IMR-90 (cell line): ENCODE measurements at regions not wholly inside any gene's neighbourhood (a gene's known extent, or its start where the extent isn't known, plus 50 kb on each side); places are given as distances from the start of the nearest gene placed in this dataset.
A peak's percentile ranks its signal among the peaks of the same experiment; 100 is the strongest.

ENCODE experiments used
- ATAC-seq: fragments of 200-7000 bp; cut with Tn5 transposase; 2 replicates; pipeline ENCODE4 v1.9.1; 2020; ENCODE audit warnings: low read depth, mild to moderate bottlenecking, moderate library complexity
- BruUV-seq: library from RNA; stranded (reverse); fragments of 400-500 nt; replicated peaks from 2 replicates; lab custom pipeline; 2021; lab: Mats Ljungman, UMichigan
- CTCF ChIA-PET: fragments of 300-600 bp; formaldehyde crosslinking; extraction: SDS; loops from one replicate; lab custom pipeline; 2021; ENCODE audit warnings: antibody characterized with exemption; lab: Yijun Ruan, JAX
- POLR2A ChIA-PET: fragments of 300-600 bp; sonication (Branson Sonifier 250); formaldehyde crosslinking; loops from one replicate; lab custom pipeline; 2022; ENCODE audit warnings: antibody characterized with exemption; ENCODE audit not compliant: unreplicated experiment; lab: Charles Lee
- DNase-seq: peaks from one replicate; pipeline ENCODE4 v3.0.0; 2013
- H2AFZ ChIP-seq: replicated peaks from 2 replicates; pipeline ENCODE3; 2013; ENCODE audit warnings: low read length, mild to moderate bottlenecking; ENCODE audit not compliant: poor library complexity
- H2AK5ac ChIP-seq: 2 replicates; pipeline ENCODE4 v1.6.1; 2013; ENCODE audit warnings: low read depth, low read length, inconsistent platforms
- H2AK9ac ChIP-seq: replicated peaks from 2 replicates; pipeline ENCODE3; 2013; ENCODE audit warnings: mild to moderate bottlenecking, low read depth, low read length, moderate library complexity; ENCODE audit not compliant: poor library complexity
- H2BK120ac ChIP-seq: 2 replicates; pipeline ENCODE4 v1.6.1; 2013; ENCODE audit warnings: low read depth, low read length, inconsistent platforms
- H2BK15ac ChIP-seq: 3 replicates; pipeline ENCODE4 v1.6.1; 2013; ENCODE audit warnings: low read depth, low read length, inconsistent platforms
- H2BK20ac ChIP-seq: 2 replicates; pipeline ENCODE4 v1.6.1; 2013; ENCODE audit warnings: low read depth, mild to moderate bottlenecking, inconsistent platforms, low read length, moderate library complexity
- H2BK5ac ChIP-seq: 2 replicates; pipeline ENCODE4 v1.6.1; 2013; ENCODE audit warnings: mild to moderate bottlenecking, low read depth, low read length, inconsistent platforms; ENCODE audit not compliant: poor library complexity, severe bottlenecking
- H3K14ac ChIP-seq: replicated peaks from 2 replicates; pipeline ENCODE4 v1.6.1; 2013; ENCODE audit warnings: low read depth, low read length, inconsistent platforms
- H3K18ac ChIP-seq: 2 replicates; pipeline ENCODE4 v1.6.1; 2013; ENCODE audit warnings: low read depth, low read length, control low read depth
- H3K23ac ChIP-seq: 2 replicates; pipeline ENCODE4 v1.6.1; 2013; ENCODE audit warnings: low read depth, low read length, inconsistent platforms
- H3K27ac ChIP-seq: 2 replicates; pipeline ENCODE4 v1.5.1; 2013; ENCODE audit warnings: mild to moderate bottlenecking, control low read depth, low read length; ENCODE audit not compliant: insufficient read depth
- H3K27me3 ChIP-seq: 2 replicates; pipeline ENCODE4 v1.6.1; 2013; ENCODE audit warnings: low read length; ENCODE audit not compliant: control insufficient read depth, insufficient read depth
- H3K36me3 ChIP-seq: 2 replicates; pipeline ENCODE4 v1.6.1; 2013; ENCODE audit warnings: low read length, mixed read lengths; ENCODE audit not compliant: control insufficient read depth, insufficient read depth
- H3K4ac ChIP-seq: 2 replicates; pipeline ENCODE4 v1.6.1; 2013; ENCODE audit warnings: low read depth, low read length, inconsistent platforms
- H3K4me1 ChIP-seq: 2 replicates; pipeline ENCODE4 v1.6.1; 2013; ENCODE audit warnings: low read length, mixed read lengths; ENCODE audit not compliant: control insufficient read depth, insufficient read depth
- H3K4me2 ChIP-seq: 2 replicates; pipeline ENCODE4 v1.6.1; 2013; ENCODE audit warnings: low read depth, mild to moderate bottlenecking, control low read depth, low read length, moderate library complexity
- H3K4me3 ChIP-seq: 2 replicates; pipeline ENCODE4 v1.5.1; 2013; ENCODE audit warnings: low read depth, mild to moderate bottlenecking, control low read depth, low read length, moderate library complexity; ENCODE audit not compliant: insufficient read depth
- H3K56ac ChIP-seq: 2 replicates; pipeline ENCODE4 v1.6.1; 2013; ENCODE audit warnings: low read length, inconsistent platforms; ENCODE audit not compliant: insufficient read depth; ENCODE audit errors: extremely low read depth
- H3K79me1 ChIP-seq, 2 experiments: 2 replicates each; pipeline ENCODE4 v1.6.1; 2013; ENCODE audit warnings: low read length in 2 of 2, inconsistent platforms in 1 of 2, low read depth in 1 of 2
- H3K9ac ChIP-seq: 2 replicates; pipeline ENCODE4 v1.6.1; 2013; ENCODE audit warnings: low read depth, low read length, control low read depth
- H3K9me1 ChIP-seq: 2 replicates; pipeline ENCODE4 v1.6.1; 2013; ENCODE audit warnings: low read length, inconsistent platforms; ENCODE audit not compliant: insufficient read depth
- H3K9me3 ChIP-seq: 2 replicates; pipeline ENCODE4 v1.6.1; 2013; ENCODE audit warnings: low read length; ENCODE audit not compliant: control insufficient read depth, insufficient read depth
- H4K20me1 ChIP-seq: 2 replicates; pipeline ENCODE4 v1.6.1; 2013; ENCODE audit warnings: low read length, inconsistent platforms; ENCODE audit not compliant: insufficient read depth
- H4K5ac ChIP-seq: 2 replicates; pipeline ENCODE4 v1.6.1; 2013; ENCODE audit warnings: mild to moderate bottlenecking, low read depth, low read length, control low read depth
- H4K8ac ChIP-seq, 2 experiments: 2 replicates each; pipeline ENCODE4 v1.6.1; 2013; ENCODE audit warnings: low read depth in 2 of 2, low read length in 2 of 2, control low read depth in 1 of 2, inconsistent platforms in 1 of 2
- H4K91ac ChIP-seq: 2 replicates; pipeline ENCODE4 v1.6.1; 2013; ENCODE audit warnings: low read depth, low read length, inconsistent platforms; ENCODE audit not compliant: insufficient read depth
- BHLHE40 ChIP-seq: fragments of 150-350 bp; IDR thresholded peaks from 2 replicates; pipeline ENCODE4 v1.6.1; 2016; ENCODE audit warnings: mild to moderate bottlenecking, low read depth, low read length
- CEBPB ChIP-seq: IDR thresholded peaks from 2 replicates; pipeline ENCODE4 v1.6.1; 2012; ENCODE audit warnings: low read depth, low read length, improper control_type of control experiment
- CHD1 ChIP-seq: IDR thresholded peaks from 2 replicates; pipeline ENCODE4 v1.6.1; 2012; ENCODE audit warnings: low read depth, low read length, improper control_type of control experiment
- FOS ChIP-seq: fragments of 150-350 bp; IDR thresholded peaks from 2 replicates; pipeline ENCODE4 v1.6.1; 2016; ENCODE audit warnings: low read depth, low read length
- MAFK ChIP-seq: IDR thresholded peaks from 2 replicates; pipeline ENCODE4 v1.6.1; 2012; ENCODE audit warnings: low read depth, low read length, improper control_type of control experiment
- MAZ ChIP-seq: IDR thresholded peaks from 2 replicates; pipeline ENCODE4 v1.6.1; 2012; ENCODE audit warnings: low read depth, mild to moderate bottlenecking, low read length, improper control_type of control experiment, moderate library complexity, borderline replicate concordance
- MXI1 ChIP-seq: IDR thresholded peaks from 2 replicates; pipeline ENCODE4 v1.6.1; 2012; ENCODE audit warnings: low read depth, mild to moderate bottlenecking, low read length, moderate library complexity, borderline replicate concordance
- NFE2L2 ChIP-seq: fragments of 150-350 bp; IDR thresholded peaks from 2 replicates; pipeline ENCODE4 v1.6.1; 2016; ENCODE audit warnings: low read depth, mild to moderate bottlenecking, low read length
- POLR2A ChIP-seq: IDR thresholded peaks from 2 replicates; pipeline ENCODE4 v1.6.1; 2012; ENCODE audit warnings: mild to moderate bottlenecking, low read depth, low read length
- RAD21 ChIP-seq: IDR thresholded peaks from 2 replicates; pipeline ENCODE4 v1.6.1; 2012; ENCODE audit warnings: low read length, improper control_type of control experiment
- RCOR1 ChIP-seq: IDR thresholded peaks from 2 replicates; pipeline ENCODE4 v1.6.1; 2012; ENCODE audit warnings: mild to moderate bottlenecking, low read length, improper control_type of control experiment; ENCODE audit not compliant: insufficient replicate concordance
- RFX5 ChIP-seq: IDR thresholded peaks from 2 replicates; pipeline ENCODE4 v1.8.0; 2012; ENCODE audit warnings: low read depth, mild to moderate bottlenecking, low read length, moderate library complexity
- SMC3 ChIP-seq: fragments of 150-350 bp; IDR thresholded peaks from 2 replicates; pipeline ENCODE4 v1.6.1; 2016; ENCODE audit warnings: low read depth, mild to moderate bottlenecking, antibody characterized with exemption, low read length, moderate library complexity
- WGBS, 2 experiments: methylation state at CpG; one replicate each; pipeline versions ENCODE4 v1.1.5 to v1.1.7; 2013; ENCODE audit warnings: missing lambda C conversion rate in 2 of 2; ENCODE audit not compliant: insufficient read length in 1 of 2; ENCODE audit errors: extremely low coverage in 2 of 2; 5-methylcytosine and 5-hydroxymethylcytosine counted together
- dilution Hi-C: fragments of 300-500 bp; cut with HindIII; formaldehyde crosslinking; loops from one replicate; pipeline ENCODE4 v1.14.3; 2018; ENCODE audit warnings: low sequenced_read_pairs; ENCODE audit not compliant: unreplicated experiment
- in situ Hi-C: fragments of 300-500 bp; cut with MboI; formaldehyde crosslinking; loops from 3 replicates; pipeline ENCODE4 v1.14.3; 2019; ENCODE audit warnings: low sequenced_read_pairs, inconsistent platforms, mixed read lengths
- intact Hi-C: fragments of 100-400 bp; cut with micrococcal nuclease; formaldehyde crosslinking; loops from 2 replicates; pipeline ENCODE4 v1.10.0; 2022
- TF ChIP-seq, protein P1 (sequence below): conservative IDR thresholded peaks from 2 replicates; pipeline ENCODE4 v1.5.1; 2012; ENCODE audit warnings: mild to moderate bottlenecking, low read depth, low read length, improper control_type of control experiment
- TF ChIP-seq, protein P2 (sequence below): fragments of 150-350 bp; IDR thresholded peaks from 2 replicates; pipeline ENCODE4 v1.6.1; 2016; ENCODE audit warnings: low read depth, mild to moderate bottlenecking, low read length, moderate library complexity, borderline replicate concordance
- TF ChIP-seq, protein P3 (sequence below): fragments of 150-350 bp; IDR thresholded peaks from 2 replicates; pipeline ENCODE4 v1.6.1; 2017; ENCODE audit warnings: mild to moderate bottlenecking, antibody characterized with exemption, low read length, low read depth

DNA sequence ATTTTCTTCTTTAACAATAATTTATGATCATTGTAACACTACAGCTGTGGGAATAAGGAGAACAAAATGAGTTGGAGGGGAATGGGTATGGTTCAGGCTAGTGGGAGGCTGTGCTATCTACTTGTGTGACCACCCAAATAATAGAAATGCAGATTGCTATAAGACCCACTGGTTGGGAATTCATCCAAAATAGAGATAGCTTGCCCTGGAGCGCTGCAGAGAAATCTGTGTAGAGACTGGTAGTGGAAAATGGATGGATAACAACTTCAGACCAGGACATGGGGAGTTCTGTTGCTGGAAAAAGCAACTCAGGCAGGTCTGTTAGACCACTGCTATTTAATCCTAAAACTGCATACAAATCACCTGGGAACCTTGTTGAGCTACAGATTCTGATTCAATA is 137.1 kb upstream of the MKLN1 start:
- TF ChIP-seq MAZ (no peak), SMC3 (no peak), POLR2A (no peak), CHD1 (no peak), NFE2L2 (no peak), MAFK (no peak), BHLHE40 (no peak), RAD21 (no peak), MXI1 (no peak), RCOR1 (no peak), RFX5 (no peak), FOS (no peak), CEBPB (no peak)
- TF ChIP-seq, protein P1, sequence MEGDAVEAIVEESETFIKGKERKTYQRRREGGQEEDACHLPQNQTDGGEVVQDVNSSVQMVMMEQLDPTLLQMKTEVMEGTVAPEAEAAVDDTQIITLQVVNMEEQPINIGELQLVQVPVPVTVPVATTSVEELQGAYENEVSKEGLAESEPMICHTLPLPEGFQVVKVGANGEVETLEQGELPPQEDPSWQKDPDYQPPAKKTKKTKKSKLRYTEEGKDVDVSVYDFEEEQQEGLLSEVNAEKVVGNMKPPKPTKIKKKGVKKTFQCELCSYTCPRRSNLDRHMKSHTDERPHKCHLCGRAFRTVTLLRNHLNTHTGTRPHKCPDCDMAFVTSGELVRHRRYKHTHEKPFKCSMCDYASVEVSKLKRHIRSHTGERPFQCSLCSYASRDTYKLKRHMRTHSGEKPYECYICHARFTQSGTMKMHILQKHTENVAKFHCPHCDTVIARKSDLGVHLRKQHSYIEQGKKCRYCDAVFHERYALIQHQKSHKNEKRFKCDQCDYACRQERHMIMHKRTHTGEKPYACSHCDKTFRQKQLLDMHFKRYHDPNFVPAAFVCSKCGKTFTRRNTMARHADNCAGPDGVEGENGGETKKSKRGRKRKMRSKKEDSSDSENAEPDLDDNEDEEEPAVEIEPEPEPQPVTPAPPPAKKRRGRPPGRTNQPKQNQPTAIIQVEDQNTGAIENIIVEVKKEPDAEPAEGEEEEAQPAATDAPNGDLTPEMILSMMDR, result no peak
- TF ChIP-seq, protein P2, sequence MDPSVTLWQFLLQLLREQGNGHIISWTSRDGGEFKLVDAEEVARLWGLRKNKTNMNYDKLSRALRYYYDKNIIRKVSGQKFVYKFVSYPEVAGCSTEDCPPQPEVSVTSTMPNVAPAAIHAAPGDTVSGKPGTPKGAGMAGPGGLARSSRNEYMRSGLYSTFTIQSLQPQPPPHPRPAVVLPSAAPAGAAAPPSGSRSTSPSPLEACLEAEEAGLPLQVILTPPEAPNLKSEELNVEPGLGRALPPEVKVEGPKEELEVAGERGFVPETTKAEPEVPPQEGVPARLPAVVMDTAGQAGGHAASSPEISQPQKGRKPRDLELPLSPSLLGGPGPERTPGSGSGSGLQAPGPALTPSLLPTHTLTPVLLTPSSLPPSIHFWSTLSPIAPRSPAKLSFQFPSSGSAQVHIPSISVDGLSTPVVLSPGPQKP, result no peak
- TF ChIP-seq, protein P3, sequence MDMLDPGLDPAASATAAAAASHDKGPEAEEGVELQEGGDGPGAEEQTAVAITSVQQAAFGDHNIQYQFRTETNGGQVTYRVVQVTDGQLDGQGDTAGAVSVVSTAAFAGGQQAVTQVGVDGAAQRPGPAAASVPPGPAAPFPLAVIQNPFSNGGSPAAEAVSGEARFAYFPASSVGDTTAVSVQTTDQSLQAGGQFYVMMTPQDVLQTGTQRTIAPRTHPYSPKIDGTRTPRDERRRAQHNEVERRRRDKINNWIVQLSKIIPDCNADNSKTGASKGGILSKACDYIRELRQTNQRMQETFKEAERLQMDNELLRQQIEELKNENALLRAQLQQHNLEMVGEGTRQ, result no peak
- Histone ChIP-seq H3K9ac (no peak overlapping the region), H2BK15ac (peak overlapping the region; percentile 72; the same call in 2 of the 3 replicates), H3K4me2 (no peak overlapping the region), H3K4me1 (0 out of 2 replicates have a peak, but pooled peaks cover 3% of the 10 kb centered on the region), H3K4ac (peak overlapping the region; percentile 53; the same call in 1 of the 2 replicates), H3K36me3 (no peaks in the 10 kb centered on the region), H2BK5ac (no peak overlapping the region), H3K14ac (no peak overlapping the region), H4K8ac (no peak overlapping the region), H2AK9ac (peak overlapping the region; percentile 86), H3K27me3 (no peaks in the 10 kb centered on the region), H2BK120ac (peak overlapping the region; percentile 70; the same call in 1 of the 2 replicates), H4K91ac (no peak overlapping the region), H3K9me3 (peaks cover 1% of the 10 kb centered on the region; the same call in 1 of the 2 replicates), H4K20me1 (no peaks in the 10 kb centered on the region), H3K9me1 (no peaks in the 10 kb centered on the region; the same call in 1 of the 2 replicates), H3K4me3 (no peak overlapping the region), H3K56ac (no peak overlapping the region), H3K18ac (no peak overlapping the region), H2AFZ (peak overlapping the region; percentile 73), H2BK20ac (peak overlapping the region; percentile 37; the same call in 1 of the 2 replicates), H3K23ac (no peak overlapping the region), H3K79me1 (no peaks in the 10 kb centered on the region), H4K5ac (no peak overlapping the region), H2AK5ac (peak overlapping the region; percentile 20; the same call in 1 of the 2 replicates), H3K27ac (no peak overlapping the region)
- DNase-seq (no peak), ATAC-seq (no peak)
- ChIA-PET POLR2A (no interaction called here), CTCF (interaction anchor here (1.4 kb wide), 1 partner anchor 9 kb away, joined by 3 read pairs; no protein-coding TSS in a partner anchor)
- in situ Hi-C loops (no loop called here), dilution Hi-C loops (no loop called here), intact Hi-C loops (no loop called here)
- WGBS, 2 experiments, result no CpG with 5 or more reads among the region's 1 CpG
- no TSS peak for BruUV-seq
